ENCODE measurements at regions not wholly inside any gene's neighbourhood (a gene's known extent, or its start where the extent isn't known, plus 50 kb on each side); places are given as distances from the start of the nearest gene placed in this dataset.

- intact Hi-C loops (cut with micrococcal nuclease) = no loop called here
- Histone ChIP-seq H3K4me2 (ENCODE audit: low read depth, low read length) (no peak overlapping the region), H4K20me1 (ENCODE audit: insufficient read depth, low read length) (no peaks in the 10 kb centered on the region), H2AFZ (replicated peaks; ENCODE audit: low read length, poor library complexity) (no peak overlapping the region), H3K14ac (replicated peaks; ENCODE audit: low read depth, low read length) (no peak overlapping the region), H3K27ac (ENCODE audit: insufficient read depth, low read length) (no peak overlapping the region), H2BK20ac (ENCODE audit: low read depth, low read length) (no peak overlapping the region), H3K56ac (ENCODE audit: extremely low read depth, insufficient read depth, low read length) (no peak overlapping the region), H2AK9ac (replicated peaks; ENCODE audit: low read depth, low read length, poor library complexity) (no peak overlapping the region), H2BK15ac (ENCODE audit: low read depth, low read length) (no peak overlapping the region), H3K36me3 (ENCODE audit: control insufficient read depth, insufficient read depth, low read length) (no peaks in the 10 kb centered on the region), H2BK120ac (ENCODE audit: low read depth, low read length) (no peak overlapping the region), H3K79me1 (ENCODE audit: low read depth in 1 of 2, low read length in 2 of 2) (no peaks in the 10 kb centered on the region), H3K23ac (ENCODE audit: low read depth, low read length) (no peak overlapping the region), H3K9me3 (ENCODE audit: control insufficient read depth, insufficient read depth, low read length) (peaks cover 12% of the 10 kb centered on the region), H3K4me1 (ENCODE audit: control insufficient read depth, insufficient read depth, low read length) (no peaks in the 10 kb centered on the region), H4K5ac (ENCODE audit: low read depth, low read length) (no peak overlapping the region), H4K8ac (ENCODE audit: low read depth in 2 of 2, low read length in 2 of 2) (no peak overlapping the region), H2BK5ac (ENCODE audit: low read depth, low read length, poor library complexity, severe bottlenecking) (no peak overlapping the region), H3K18ac (ENCODE audit: low read depth, low read length) (no peak overlapping the region), H3K27me3 (ENCODE audit: control insufficient read depth, insufficient read depth, low read length) (no peaks in the 10 kb centered on the region), H3K9ac (ENCODE audit: low read depth, low read length) (no peak overlapping the region), H4K91ac (ENCODE audit: insufficient read depth, low read depth, low read length) (no peak overlapping the region), H3K9me1 (ENCODE audit: insufficient read depth, low read length) (no peaks in the 10 kb centered on the region), H3K4me3 (ENCODE audit: insufficient read depth, low read depth, low read length) (no peak overlapping the region), H2AK5ac (ENCODE audit: low read depth, low read length) (no peak overlapping the region), H3K4ac (ENCODE audit: low read depth, low read length) (no peak overlapping the region)
- no CpG with 5 or more reads among the region's 5 CpGs for WGBS, 2 experiments (ENCODE audit: extremely low coverage in 2 of 2, insufficient read length in 1 of 2)
- no TSS peak for BruUV-seq (replicated peaks)
- no peak for ATAC-seq (ENCODE audit: low read depth)
- dilution Hi-C loops (cut with HindIII; ENCODE audit: low sequenced_read_pairs, unreplicated experiment) = no loop called here
- CTCF ChIA-PET = no interaction called here
- in situ Hi-C loops (cut with MboI; ENCODE audit: low sequenced_read_pairs) = no loop called here
- no peak for DNase-seq
- POLR2A ChIA-PET (ENCODE audit: unreplicated experiment) = no interaction called here
- TF ChIP-seq MAFK (IDR thresholded peaks at IDR 0.05; ENCODE audit: low read depth, low read length) (no peak), NFE2L2 (IDR thresholded peaks at IDR 0.05; ENCODE audit: low read depth, low read length) (no peak), SMC3 (IDR thresholded peaks at IDR 0.05; ENCODE audit: low read depth, low read length) (no peak), FOS (IDR thresholded peaks at IDR 0.05; ENCODE audit: low read depth, low read length) (no peak), ELK1 (IDR thresholded peaks at IDR 0.05; ENCODE audit: borderline replicate concordance, low read depth, low read length) (no peak), MXI1 (IDR thresholded peaks at IDR 0.05; ENCODE audit: borderline replicate concordance, low read depth, low read length) (no peak), POLR2A (IDR thresholded peaks at IDR 0.05; ENCODE audit: low read depth, low read length) (no peak), BHLHE40 (IDR thresholded peaks at IDR 0.05; ENCODE audit: low read depth, low read length) (no peak), CHD1 (IDR thresholded peaks at IDR 0.05; ENCODE audit: low read depth, low read length) (no peak)
- TF ChIP-seq, protein P1, sequence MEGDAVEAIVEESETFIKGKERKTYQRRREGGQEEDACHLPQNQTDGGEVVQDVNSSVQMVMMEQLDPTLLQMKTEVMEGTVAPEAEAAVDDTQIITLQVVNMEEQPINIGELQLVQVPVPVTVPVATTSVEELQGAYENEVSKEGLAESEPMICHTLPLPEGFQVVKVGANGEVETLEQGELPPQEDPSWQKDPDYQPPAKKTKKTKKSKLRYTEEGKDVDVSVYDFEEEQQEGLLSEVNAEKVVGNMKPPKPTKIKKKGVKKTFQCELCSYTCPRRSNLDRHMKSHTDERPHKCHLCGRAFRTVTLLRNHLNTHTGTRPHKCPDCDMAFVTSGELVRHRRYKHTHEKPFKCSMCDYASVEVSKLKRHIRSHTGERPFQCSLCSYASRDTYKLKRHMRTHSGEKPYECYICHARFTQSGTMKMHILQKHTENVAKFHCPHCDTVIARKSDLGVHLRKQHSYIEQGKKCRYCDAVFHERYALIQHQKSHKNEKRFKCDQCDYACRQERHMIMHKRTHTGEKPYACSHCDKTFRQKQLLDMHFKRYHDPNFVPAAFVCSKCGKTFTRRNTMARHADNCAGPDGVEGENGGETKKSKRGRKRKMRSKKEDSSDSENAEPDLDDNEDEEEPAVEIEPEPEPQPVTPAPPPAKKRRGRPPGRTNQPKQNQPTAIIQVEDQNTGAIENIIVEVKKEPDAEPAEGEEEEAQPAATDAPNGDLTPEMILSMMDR (conservative IDR thresholded peaks at IDR 0.05; ENCODE audit: low read depth, low read length) = no peak
Measured at GRCh38 chr14:25846246-25846645, 751.6 kb downstream of the NOVA1 start.
